ENCODE measurements at regions not wholly inside any gene's neighbourhood (a gene's known extent, or its start where the extent isn't known, plus 50 kb on each side); places are given as distances from the start of the nearest gene placed in this dataset.

- Histone ChIP-seq H3K27ac (ENCODE audit: low read depth, low read length, severe bottlenecking) (no peak overlapping the region), H3K4me3 (ENCODE audit: extremely low read depth, insufficient read depth, low read length, poor library complexity, severe bottlenecking) (no peak overlapping the region), H3K36me3 (ENCODE audit: control insufficient read depth, insufficient read depth, low read length) (no peaks in the 10 kb centered on the region)
These were observed 223.3 kb downstream of the SPRY1 start for GRCh38 chr4:123619895-123620294.

DNA sequence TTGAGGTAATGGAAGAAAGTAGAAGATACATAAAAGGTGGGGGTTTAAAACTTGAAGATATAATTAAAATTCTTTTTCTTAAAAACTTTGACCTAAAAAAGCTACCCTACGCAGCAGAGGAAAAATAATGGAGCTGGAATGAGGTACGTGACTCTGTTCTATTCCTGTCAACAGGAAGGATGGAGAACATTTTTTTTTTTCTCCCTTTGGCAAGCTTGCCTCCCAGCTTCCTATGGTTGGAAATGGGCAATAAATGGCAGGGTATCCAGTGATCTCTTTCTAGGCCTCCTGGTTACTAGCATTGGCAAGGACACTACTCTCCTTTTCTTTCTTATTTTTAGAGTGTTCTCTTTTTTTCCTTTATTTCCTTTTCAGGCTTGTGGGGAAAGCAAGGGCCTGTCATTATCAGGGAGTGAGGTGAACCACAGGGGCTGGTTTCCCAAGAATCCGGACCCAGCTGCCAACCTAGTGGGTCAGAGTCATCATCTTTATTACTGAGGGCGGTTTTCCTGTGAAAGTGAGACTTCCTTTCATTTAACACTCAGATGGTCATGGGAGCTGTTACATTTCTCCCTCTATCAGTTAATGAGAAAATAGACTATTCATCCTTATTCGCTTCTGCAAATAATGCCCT lies 224.6 kb downstream of the SPRY1 start:
- H3K9me3 ChIP-seq (ENCODE audit: control insufficient read depth, low read length) = no peaks in the 10 kb centered on the region
- no CpG with 5 or more reads among the region's 5 CpGs for WGBS, 2 experiments (ENCODE audit: insufficient coverage in 2 of 2)

More at GRCh38 chr4:123619895-123620294, 223.3 kb downstream of the SPRY1 start:
- Histone ChIP-seq H3K4me1 (ENCODE audit: control insufficient read depth, insufficient read depth, low read length, poor library complexity, severe bottlenecking) (peaks cover 4% of the 10 kb centered on the region), H3K9me3 (ENCODE audit: control insufficient read depth, low read length) (no peaks in the 10 kb centered on the region)

DNA sequence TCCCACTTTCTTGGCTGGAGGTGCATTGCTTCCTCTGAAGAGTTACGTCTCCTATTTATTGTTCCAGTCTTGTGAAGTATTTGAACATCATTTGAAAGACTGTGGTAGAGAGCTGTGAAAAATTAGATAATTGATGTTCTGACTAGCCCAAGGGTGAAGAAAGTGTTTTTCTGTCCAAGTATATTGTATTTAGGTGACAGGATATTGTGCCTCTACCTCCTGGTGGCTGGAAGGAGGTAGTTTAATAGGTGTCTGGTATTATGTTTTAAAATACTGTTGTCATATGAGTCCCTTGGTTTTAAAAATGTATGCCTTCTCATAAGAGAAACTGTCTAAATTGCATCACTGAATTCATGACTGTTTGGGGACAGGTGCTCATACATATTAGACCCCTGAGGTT lies 226.0 kb downstream of the SPRY1 start:
- H3K27ac ChIP-seq (ENCODE audit: low read depth, low read length, severe bottlenecking) = no peak overlapping the region
- WGBS, 2 experiments (ENCODE audit: insufficient coverage in 2 of 2) = 71 to 100% methylated on average over 1 of the region's 1 CpG

More for the DNA sequence above, 224.6 kb downstream of the SPRY1 start:
- H3K27ac ChIP-seq (ENCODE audit: low read depth, low read length, severe bottlenecking) = no peak overlapping the region
- H3K4me1 ChIP-seq (ENCODE audit: control insufficient read depth, insufficient read depth, low read length, poor library complexity, severe bottlenecking) = peaks cover 3% of the 10 kb centered on the region
- H3K36me3 ChIP-seq (ENCODE audit: control insufficient read depth, insufficient read depth, low read length) = no peaks in the 10 kb centered on the region
- H3K4me3 ChIP-seq (ENCODE audit: extremely low read depth, insufficient read depth, low read length, poor library complexity, severe bottlenecking) = no peak overlapping the region

GRCh38 chr4:123623611-123624010 lies 227.0 kb downstream of the SPRY1 start:
- 17% methylated on average over 1 of the region's 1 CpG; no CpG with 5 or more reads in 1 of the 2 experiments for WGBS, 2 experiments (ENCODE audit: insufficient coverage in 2 of 2)
- Histone ChIP-seq H3K4me3 (ENCODE audit: extremely low read depth, insufficient read depth, low read length, poor library complexity, severe bottlenecking) (no peak overlapping the region), H3K36me3 (ENCODE audit: control insufficient read depth, insufficient read depth, low read length) (no peaks in the 10 kb centered on the region)

More for the DNA sequence above, 226.0 kb downstream of the SPRY1 start:
- Histone ChIP-seq H3K4me3 (ENCODE audit: extremely low read depth, insufficient read depth, low read length, poor library complexity, severe bottlenecking) (no peak overlapping the region), H3K9me3 (ENCODE audit: control insufficient read depth, low read length) (no peaks in the 10 kb centered on the region), H3K36me3 (ENCODE audit: control insufficient read depth, insufficient read depth, low read length) (no peaks in the 10 kb centered on the region), H3K4me1 (ENCODE audit: control insufficient read depth, insufficient read depth, low read length, poor library complexity, severe bottlenecking) (no peaks in the 10 kb centered on the region)

DNA sequence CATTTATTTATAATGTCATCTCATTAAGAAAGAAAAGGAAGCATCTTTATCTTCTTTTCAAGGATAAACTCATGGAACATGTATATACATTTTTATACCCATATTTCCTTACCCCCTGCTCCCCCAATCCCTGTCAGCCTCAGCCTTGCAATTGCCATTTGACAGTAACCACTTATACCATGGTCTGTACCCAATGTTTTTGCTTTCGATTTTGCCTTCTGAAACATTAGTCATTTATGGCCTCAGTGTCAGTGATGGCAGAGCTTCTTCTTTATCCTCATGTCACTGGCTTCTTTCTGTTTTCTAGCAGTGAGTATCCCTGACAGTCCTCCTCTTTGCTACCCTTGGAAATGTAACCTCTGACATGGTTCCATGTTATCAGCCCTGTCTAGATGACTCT lies 228.4 kb downstream of the SPRY1 start:
- WGBS, 2 experiments (ENCODE audit: insufficient coverage in 2 of 2) = 82 to 100% methylated on average over 1 of the region's 1 CpG

More at GRCh38 chr4:123623611-123624010, 227.0 kb downstream of the SPRY1 start:
- Histone ChIP-seq H3K9me3 (ENCODE audit: control insufficient read depth, low read length) (no peaks in the 10 kb centered on the region), H3K27ac (ENCODE audit: low read depth, low read length, severe bottlenecking) (no peak overlapping the region), H3K4me1 (ENCODE audit: control insufficient read depth, insufficient read depth, low read length, poor library complexity, severe bottlenecking) (no peaks in the 10 kb centered on the region)

GRCh38 chr4:123628288-123628687 lies 231.7 kb downstream of the SPRY1 start:
- H3K9me3 ChIP-seq (ENCODE audit: control insufficient read depth, low read length) = no peaks in the 10 kb centered on the region
- no peaks in the 10 kb centered on the region for H3K36me3 ChIP-seq (ENCODE audit: control insufficient read depth, insufficient read depth, low read length)
- no peak overlapping the region for H3K27ac ChIP-seq (ENCODE audit: low read depth, low read length, severe bottlenecking)
- peaks cover 14% of the 10 kb centered on the region for H3K4me1 ChIP-seq (ENCODE audit: control insufficient read depth, insufficient read depth, low read length, poor library complexity, severe bottlenecking)
- WGBS, 2 experiments (ENCODE audit: insufficient coverage in 2 of 2) = no CpG with 5 or more reads among the region's 1 CpG
- H3K4me3 ChIP-seq (ENCODE audit: extremely low read depth, insufficient read depth, low read length, poor library complexity, severe bottlenecking) = no peak overlapping the region

More for the DNA sequence above, 228.4 kb downstream of the SPRY1 start:
- Histone ChIP-seq H3K4me3 (ENCODE audit: extremely low read depth, insufficient read depth, low read length, poor library complexity, severe bottlenecking) (no peak overlapping the region), H3K36me3 (ENCODE audit: control insufficient read depth, insufficient read depth, low read length) (no peaks in the 10 kb centered on the region), H3K4me1 (ENCODE audit: control insufficient read depth, insufficient read depth, low read length, poor library complexity, severe bottlenecking) (no peaks in the 10 kb centered on the region), H3K9me3 (ENCODE audit: control insufficient read depth, low read length) (no peaks in the 10 kb centered on the region), H3K27ac (ENCODE audit: low read depth, low read length, severe bottlenecking) (no peak overlapping the region)

GRCh38 chr4:123631786-123632692 lies 235.4 kb downstream of the SPRY1 start:
- Histone ChIP-seq H3K27ac (ENCODE audit: low read depth, low read length, severe bottlenecking) (peak overlapping the region; percentile 29), H3K9me3 (ENCODE audit: control insufficient read depth, low read length) (no peaks in the 10 kb centered on the region), H3K4me3 (ENCODE audit: extremely low read depth, insufficient read depth, low read length, poor library complexity, severe bottlenecking) (no peak overlapping the region), H3K4me1 (ENCODE audit: control insufficient read depth, insufficient read depth, low read length, poor library complexity, severe bottlenecking) (peaks cover 14% of the 10 kb centered on the region), H3K36me3 (ENCODE audit: control insufficient read depth, insufficient read depth, low read length) (no peaks in the 10 kb centered on the region)
- 93 to 98% methylated on average over 4 to 5 of the region's 7 CpGs for WGBS, 2 experiments (ENCODE audit: insufficient coverage in 2 of 2)

- no peak overlapping the region for H3K4me3 ChIP-seq (ENCODE audit: extremely low read depth, insufficient read depth, low read length, poor library complexity, severe bottlenecking)
- no peaks in the 10 kb centered on the region for H3K36me3 ChIP-seq (ENCODE audit: control insufficient read depth, insufficient read depth, low read length)
- no peak overlapping the region for H3K27ac ChIP-seq (ENCODE audit: low read depth, low read length, severe bottlenecking)
- WGBS, 2 experiments (ENCODE audit: insufficient coverage in 2 of 2) = 100% methylated on average over 1 of the region's 3 CpGs; no CpG with 5 or more reads in 1 of the 2 experiments
- H3K4me1 ChIP-seq (ENCODE audit: control insufficient read depth, insufficient read depth, low read length, poor library complexity, severe bottlenecking) = peaks cover 14% of the 10 kb centered on the region
- no peaks in the 10 kb centered on the region for H3K9me3 ChIP-seq (ENCODE audit: control insufficient read depth, low read length)
These were observed 236.1 kb downstream of the SPRY1 start for GRCh38 chr4:123632693-123633030.

- H3K27ac ChIP-seq (ENCODE audit: low read depth, low read length, severe bottlenecking) = no peak overlapping the region
- H3K9me3 ChIP-seq (ENCODE audit: control insufficient read depth, low read length) = peaks cover 3% of the 10 kb centered on the region
- no peaks in the 10 kb centered on the region for H3K4me1 ChIP-seq (ENCODE audit: control insufficient read depth, insufficient read depth, low read length, poor library complexity, severe bottlenecking)
- 88% methylated on average over 1 of the region's 1 CpG; no CpG with 5 or more reads in 1 of the 2 experiments for WGBS, 2 experiments (ENCODE audit: insufficient coverage in 2 of 2)
- no peaks in the 10 kb centered on the region for H3K36me3 ChIP-seq (ENCODE audit: control insufficient read depth, insufficient read depth, low read length)
- no peak overlapping the region for H3K4me3 ChIP-seq (ENCODE audit: extremely low read depth, insufficient read depth, low read length, poor library complexity, severe bottlenecking)
These were observed 242.2 kb downstream of the SPRY1 start for GRCh38 chr4:123638834-123639233.

DNA sequence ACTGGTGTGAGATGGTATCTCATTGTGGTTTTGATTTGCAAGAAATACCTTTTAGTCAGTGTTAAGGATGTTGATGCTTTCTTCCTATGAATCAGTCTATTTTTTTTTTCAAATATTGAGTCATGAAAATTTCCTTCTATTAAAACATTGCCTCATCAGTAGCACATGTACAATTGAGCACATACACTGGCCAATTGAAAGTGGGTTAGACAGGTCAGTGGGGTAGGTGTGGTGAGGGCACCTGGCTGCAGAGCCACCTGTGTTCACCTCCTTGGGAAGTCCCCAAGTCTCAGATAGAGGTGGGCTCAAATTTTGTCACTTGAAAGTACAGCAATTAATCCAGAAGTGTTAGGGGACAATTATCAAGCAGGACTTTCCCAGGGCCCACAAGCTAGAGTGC lies 243.7 kb downstream of the SPRY1 start:
- H3K4me3 ChIP-seq (ENCODE audit: extremely low read depth, insufficient read depth, low read length, poor library complexity, severe bottlenecking) = no peak overlapping the region
- no peaks in the 10 kb centered on the region for H3K4me1 ChIP-seq (ENCODE audit: control insufficient read depth, insufficient read depth, low read length, poor library complexity, severe bottlenecking)
- peaks cover 3% of the 10 kb centered on the region for H3K9me3 ChIP-seq (ENCODE audit: control insufficient read depth, low read length)
- no peaks in the 10 kb centered on the region for H3K36me3 ChIP-seq (ENCODE audit: control insufficient read depth, insufficient read depth, low read length)
- H3K27ac ChIP-seq (ENCODE audit: low read depth, low read length, severe bottlenecking) = no peak overlapping the region

GRCh38 chr4:123640824-123641223 lies 244.2 kb downstream of the SPRY1 start:
- H3K4me3 ChIP-seq (ENCODE audit: extremely low read depth, insufficient read depth, low read length, poor library complexity, severe bottlenecking) = no peak overlapping the region
- no peaks in the 10 kb centered on the region for H3K36me3 ChIP-seq (ENCODE audit: control insufficient read depth, insufficient read depth, low read length)
- peaks cover 3% of the 10 kb centered on the region for H3K9me3 ChIP-seq (ENCODE audit: control insufficient read depth, low read length)
- no peak overlapping the region for H3K27ac ChIP-seq (ENCODE audit: low read depth, low read length, severe bottlenecking)
- 93 to 100% methylated on average over 2 of the region's 2 CpGs for WGBS, 2 experiments (ENCODE audit: insufficient coverage in 2 of 2)
- H3K4me1 ChIP-seq (ENCODE audit: control insufficient read depth, insufficient read depth, low read length, poor library complexity, severe bottlenecking) = no peaks in the 10 kb centered on the region
